Mammary epithelial cell (primary cell): ENCODE measurements at regions not wholly inside any gene's neighbourhood (a gene's known extent, or its start where the extent isn't known, plus 50 kb on each side); places are given as distances from the start of the nearest gene placed in this dataset.
"Not testable (repeated sequence)": the region's sequence is repeated elsewhere in the genome, so short reads cannot be mapped to it uniquely, and the experiment has no call there.

Source experiments
- EZH2 ChIP-seq: IDR thresholded peaks from 2 replicates; pipeline ENCODE4 v1.6.1; 2012; ENCODE audit warnings: low read length, inconsistent platforms, borderline replicate concordance
- TF ChIP-seq, protein P1 (sequence below), 2 donors: IDR thresholded peaks in 1 of 2; conservative IDR thresholded peaks in 1 of 2; 2 replicates each; pipeline ENCODE4 v1.5.1; 2011 to 2012; ENCODE audit warnings: inconsistent platforms in 2 of 2, low read length in 2 of 2, mild to moderate bottlenecking in 2 of 2, control low read depth in 1 of 2, low read depth in 1 of 2; ENCODE audit not compliant: insufficient read depth in 1 of 2; ENCODE audit errors: extremely low read depth in 1 of 2

DNA sequence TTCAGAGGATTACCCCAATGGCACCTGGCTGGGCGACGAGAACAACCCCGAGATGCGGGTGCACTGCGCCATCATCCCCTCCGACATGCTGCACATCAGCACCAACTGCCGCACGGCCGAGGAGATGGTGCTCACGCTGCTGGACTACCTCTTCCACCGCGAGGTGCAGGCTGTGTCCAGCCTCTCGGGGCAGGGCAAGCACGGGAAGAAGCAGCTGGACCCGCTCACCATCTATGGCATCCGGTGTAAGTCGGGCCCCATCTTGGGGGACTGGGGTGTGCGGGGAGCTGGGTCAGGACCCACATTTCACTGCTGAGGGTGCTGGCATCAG lies 94.2 kb downstream of the NPIPB11 start:
- TF ChIP-seq, protein P1, sequence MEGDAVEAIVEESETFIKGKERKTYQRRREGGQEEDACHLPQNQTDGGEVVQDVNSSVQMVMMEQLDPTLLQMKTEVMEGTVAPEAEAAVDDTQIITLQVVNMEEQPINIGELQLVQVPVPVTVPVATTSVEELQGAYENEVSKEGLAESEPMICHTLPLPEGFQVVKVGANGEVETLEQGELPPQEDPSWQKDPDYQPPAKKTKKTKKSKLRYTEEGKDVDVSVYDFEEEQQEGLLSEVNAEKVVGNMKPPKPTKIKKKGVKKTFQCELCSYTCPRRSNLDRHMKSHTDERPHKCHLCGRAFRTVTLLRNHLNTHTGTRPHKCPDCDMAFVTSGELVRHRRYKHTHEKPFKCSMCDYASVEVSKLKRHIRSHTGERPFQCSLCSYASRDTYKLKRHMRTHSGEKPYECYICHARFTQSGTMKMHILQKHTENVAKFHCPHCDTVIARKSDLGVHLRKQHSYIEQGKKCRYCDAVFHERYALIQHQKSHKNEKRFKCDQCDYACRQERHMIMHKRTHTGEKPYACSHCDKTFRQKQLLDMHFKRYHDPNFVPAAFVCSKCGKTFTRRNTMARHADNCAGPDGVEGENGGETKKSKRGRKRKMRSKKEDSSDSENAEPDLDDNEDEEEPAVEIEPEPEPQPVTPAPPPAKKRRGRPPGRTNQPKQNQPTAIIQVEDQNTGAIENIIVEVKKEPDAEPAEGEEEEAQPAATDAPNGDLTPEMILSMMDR (conservative IDR thresholded peaks at IDR 0.05 in 1 of 2, IDR thresholded peaks at IDR 0.05 in 1 of 2; ENCODE audit: extremely low read depth in 1 of 2, insufficient read depth in 1 of 2, low read depth in 1 of 2, low read length in 2 of 2): not testable (repeated sequence)
- TF ChIP-seq EZH2: not testable (repeated sequence)
